SK-N-DZ (cell line): ENCODE measurements at regions not wholly inside any gene's neighbourhood (a gene's known extent, or its start where the extent isn't known, plus 50 kb on each side); places are given as distances from the start of the nearest gene placed in this dataset.

Experiments used
- DNase-seq: peaks from one replicate; pipeline ENCODE4 v3.0.0-alpha.2; 2015; ENCODE audit warnings: low spot score

DNA sequence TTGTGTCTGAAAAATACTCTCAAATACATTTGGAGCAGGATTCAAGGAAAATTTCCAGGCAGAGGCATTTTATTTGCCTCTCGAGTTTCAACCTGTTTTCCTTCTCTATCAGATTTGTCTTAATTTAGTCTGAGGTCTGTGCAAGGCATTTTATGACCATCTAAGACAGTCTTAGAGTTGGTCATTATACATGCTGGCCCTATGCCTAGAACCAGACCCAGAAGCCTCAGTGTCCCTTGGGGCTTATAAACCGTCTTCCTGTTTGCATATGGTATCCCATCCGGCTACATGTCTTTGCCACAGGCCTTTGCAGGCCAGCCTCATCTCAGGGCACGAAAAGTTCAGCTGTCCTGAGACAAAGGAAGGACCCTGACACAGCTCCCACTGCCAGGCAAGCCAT lies 346.1 kb downstream of the SIPA1L2 start:
- DNase-seq: peak; percentile 13

DNA sequence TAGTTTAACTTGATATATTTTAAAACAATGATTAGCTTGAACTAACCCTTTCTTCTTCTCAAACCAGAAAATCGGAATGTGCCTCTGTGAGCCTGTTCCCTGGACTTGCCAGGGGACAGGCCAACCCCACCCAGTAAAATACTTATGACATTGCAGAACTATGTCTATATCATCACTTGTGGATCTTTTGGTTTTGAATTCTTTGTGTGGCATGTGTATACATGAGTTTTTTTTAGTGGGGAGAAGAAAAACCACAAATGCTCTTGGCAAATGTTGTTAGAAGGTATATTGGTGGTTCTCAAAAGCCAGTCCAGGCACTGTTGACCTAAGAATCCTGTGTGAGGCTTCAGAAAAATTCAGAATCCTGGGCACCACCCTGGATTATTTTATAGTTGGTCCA lies 347.4 kb downstream of the SIPA1L2 start:
- DNase-seq: no peak

DNA sequence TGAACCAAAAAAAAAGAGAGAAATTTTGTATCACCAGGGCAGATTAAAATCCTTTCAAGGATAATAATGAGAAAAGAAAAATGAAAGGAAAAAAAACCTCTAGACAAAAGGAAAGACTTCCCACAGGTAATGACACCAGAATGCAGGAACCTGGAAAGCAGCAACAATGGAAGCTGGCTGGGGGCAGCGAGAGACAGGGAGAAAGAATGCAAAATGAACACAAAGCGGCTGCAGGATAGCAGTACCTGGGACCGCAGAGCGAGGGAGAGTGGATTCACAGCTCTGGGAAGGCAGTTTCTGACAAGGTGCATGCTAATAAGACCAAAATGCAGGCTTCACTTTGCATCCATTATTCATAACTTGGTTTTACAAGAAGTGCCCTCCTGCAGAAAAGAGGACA lies 349.0 kb downstream of the SIPA1L2 start:
- DNase-seq: no peak

DNA sequence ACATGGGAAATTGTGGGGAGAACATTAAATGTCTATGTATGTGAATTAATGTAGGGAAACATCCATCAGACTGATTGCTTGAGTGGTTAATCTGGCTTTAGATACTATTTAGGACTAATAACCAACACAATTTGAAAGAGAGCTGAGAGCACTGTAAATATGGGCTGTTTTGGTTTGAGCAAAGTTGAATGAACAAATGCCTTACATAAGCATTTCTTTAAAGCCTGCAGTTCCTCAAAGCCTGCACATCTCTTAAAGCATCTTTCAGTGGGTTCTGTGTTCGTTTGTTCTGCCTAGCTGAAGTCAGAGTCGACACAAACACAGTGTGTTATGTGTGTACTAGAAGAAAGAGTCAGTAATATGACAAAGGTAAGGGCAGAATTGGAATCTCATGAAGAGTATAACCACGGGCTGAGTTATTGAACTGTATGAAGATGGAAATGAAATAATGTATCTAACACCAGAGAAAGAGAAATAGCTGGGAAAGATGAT lies 350.0 kb downstream of the SIPA1L2 start:
- DNase-seq: no peak

DNA sequence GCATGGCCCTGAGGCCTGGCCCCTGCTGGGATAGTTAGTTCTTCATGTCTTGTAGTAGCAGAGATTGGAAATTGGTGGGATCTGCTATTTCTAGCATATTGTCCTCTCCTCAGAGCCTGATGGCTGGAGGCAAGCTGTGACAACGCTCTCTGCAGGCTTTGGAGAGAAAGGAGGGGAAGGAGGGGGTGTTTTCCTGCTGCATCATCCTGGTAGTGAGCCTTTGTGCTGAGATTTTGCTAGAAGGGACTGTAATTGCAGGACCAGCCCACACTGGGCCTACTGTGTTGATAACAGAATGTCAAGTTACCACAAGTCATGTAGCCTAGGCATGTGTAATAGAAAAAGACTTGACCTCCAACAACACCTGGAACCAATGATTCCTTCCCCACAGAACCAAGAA lies 351.0 kb downstream of the SIPA1L2 start:
- no peak for DNase-seq

DNA sequence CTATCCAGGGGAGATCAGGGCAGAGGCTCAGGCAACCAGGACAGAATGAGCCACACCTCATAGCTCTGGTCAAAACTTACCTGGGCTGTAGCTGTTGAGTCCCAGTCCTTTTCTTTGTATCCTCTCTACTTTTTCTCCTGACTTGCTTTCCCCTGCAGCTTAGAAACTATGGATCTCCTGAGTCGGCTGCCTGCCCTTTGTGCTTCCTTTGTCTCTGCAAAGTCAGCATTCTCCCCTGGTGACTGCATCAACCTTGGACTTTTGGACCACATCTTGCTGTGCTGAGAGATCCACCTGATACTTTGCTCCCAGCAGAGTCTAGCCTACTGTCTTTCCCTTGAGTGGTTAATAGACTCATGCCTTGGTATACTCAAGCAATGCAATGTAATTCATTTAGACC lies 353.3 kb downstream of the SIPA1L2 start:
- DNase-seq: no peak

DNA sequence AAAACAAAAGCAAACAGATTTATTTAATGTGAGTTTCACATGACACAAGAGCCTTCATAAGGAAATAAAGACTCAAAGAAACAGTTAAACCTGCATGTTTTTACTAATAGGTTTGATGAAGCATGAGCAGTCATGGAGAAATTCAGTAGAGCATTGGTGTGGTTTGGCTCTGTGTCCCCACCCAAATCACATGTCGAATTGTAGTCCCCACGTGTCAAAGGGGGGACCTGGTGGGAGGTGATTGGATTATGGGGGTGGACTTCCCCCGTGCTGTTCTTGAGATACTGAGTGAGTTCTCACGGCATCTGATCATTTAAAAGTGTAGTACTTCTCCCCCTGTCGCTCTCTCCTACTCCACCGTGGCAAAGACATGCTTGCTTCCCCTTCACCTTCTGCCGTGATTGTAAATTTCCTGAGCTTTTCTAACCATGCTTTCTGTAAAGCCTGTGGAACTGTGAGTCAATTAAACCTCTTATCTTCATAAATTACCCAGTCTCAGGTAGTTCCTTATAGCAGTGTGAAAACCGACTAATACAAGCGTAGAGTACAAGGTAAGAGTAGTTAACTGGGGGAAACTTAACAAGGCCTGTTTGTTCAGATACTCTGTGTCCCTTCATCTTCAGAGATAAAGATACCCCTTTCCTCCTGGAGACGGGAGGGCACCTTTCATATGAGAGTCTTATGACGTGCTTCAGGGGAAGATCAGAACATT lies 354.8 kb downstream of the SIPA1L2 start:
- DNase-seq: no peak

DNA sequence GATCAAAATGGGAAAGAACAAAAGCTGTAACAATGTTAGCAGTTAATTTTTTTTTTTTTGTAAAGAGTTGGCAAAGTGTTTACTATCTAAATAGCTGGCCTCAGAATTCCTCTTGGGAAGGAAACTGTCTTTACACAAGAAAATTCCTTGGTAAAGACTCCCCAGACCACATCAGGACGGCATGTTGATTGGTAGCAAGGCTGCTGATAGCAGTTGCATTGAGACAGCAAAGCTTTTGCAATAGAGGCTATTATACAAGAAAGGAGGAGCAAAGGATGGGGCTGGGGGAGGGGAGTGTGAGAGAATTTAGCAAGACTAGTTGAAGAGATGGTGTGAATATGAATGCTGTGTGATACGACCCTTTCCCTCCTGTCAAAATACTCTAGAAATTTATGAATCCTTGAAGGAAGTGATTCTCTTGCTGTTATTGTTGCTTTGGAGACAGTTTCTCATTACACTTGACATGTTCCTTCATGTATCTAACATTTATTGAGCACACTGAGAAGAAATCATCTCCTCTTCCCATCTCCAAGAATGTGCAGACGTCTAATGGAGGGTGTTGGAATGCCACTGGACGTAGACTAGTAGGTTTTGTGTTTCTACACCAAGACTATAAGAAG lies 355.6 kb downstream of the SIPA1L2 start:
- no peak for DNase-seq

DNA sequence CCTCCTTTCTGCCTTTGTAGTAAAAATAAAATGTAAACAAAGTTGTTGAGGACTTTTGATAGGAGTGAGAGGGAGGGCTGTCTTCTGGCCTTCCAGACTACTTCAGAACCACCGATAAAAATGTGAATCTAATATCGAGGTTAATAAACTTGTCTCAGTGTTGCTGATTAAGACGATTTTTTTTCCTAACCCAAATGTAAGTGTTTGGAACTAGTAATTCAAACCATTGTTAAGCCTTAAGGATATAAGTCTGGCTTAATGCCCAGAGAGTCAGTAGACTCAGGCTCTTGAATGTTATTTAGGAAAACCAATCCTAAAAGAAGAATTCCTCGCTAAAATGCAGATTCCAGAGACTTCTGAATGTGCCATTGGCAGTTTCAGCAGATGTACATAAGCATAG lies 356.9 kb downstream of the SIPA1L2 start:
- DNase-seq: no peak

DNA sequence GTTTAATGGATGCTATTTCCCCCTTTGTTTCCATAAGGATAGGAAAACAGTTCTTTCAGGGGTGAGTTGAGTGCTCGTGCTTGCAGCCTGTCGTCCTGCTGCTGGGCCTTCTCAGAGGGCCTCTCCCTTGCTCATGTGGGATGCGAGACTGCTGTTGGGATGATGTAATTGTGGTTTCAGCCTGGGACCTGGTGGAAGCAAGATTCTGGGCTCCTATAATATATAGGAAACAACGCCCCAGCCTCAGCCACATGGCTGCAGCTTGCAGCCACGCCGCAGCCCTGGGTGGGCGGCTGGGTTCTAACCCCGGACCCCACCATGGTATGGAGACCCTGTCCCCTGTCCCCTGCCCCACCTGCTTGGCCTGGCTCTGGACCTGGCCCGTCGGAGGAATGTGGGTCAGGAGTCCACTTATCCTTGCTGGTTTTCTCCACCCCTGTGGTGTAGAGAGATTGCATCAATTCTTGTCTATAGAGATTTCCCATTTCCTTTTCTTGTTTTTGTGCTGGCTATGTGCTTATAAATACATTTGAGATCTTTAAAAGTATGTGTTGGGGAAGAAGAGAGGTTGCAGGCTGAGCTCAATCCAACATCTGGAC lies 357.8 kb downstream of the SIPA1L2 start:
- DNase-seq: no peak

DNA sequence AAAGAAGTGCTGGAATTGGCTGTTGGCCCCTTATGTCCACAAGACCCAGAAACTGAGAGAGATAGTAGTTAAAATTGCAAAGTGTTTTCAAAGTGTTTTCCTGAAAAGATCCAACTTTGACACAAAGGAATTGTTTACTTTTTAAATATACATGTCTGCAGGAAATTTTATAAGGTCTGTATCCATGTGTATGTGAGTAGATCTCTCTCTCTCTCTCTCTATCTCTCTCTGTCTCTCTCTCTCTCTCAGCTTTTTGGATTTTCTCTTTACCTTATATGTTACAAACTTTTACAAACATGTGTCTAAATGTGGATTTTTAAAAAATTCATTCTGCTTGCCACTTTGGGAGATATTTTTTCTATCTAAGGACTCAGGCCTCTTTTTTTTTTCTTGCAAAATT lies 358.6 kb downstream of the SIPA1L2 start:
- DNase-seq: no peak

DNA sequence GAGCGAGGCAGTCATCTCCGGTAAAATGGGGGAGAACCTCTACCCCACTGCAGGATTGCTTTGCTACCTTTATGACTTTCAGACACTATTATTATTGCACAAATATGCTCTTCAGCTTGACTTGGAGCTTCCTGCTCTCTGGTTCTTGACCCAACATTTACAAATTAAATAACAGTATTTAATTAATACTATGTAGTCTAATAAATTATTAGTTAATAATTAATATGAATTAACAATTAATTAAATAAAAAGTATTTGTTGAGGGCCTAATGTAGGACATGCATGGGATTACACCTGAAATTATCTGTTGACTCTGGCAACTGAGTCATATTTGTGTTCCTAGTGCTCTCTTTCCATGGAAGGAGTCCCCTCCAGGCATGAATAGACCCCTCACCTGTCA lies 359.9 kb downstream of the SIPA1L2 start:
- DNase-seq: no peak

DNA sequence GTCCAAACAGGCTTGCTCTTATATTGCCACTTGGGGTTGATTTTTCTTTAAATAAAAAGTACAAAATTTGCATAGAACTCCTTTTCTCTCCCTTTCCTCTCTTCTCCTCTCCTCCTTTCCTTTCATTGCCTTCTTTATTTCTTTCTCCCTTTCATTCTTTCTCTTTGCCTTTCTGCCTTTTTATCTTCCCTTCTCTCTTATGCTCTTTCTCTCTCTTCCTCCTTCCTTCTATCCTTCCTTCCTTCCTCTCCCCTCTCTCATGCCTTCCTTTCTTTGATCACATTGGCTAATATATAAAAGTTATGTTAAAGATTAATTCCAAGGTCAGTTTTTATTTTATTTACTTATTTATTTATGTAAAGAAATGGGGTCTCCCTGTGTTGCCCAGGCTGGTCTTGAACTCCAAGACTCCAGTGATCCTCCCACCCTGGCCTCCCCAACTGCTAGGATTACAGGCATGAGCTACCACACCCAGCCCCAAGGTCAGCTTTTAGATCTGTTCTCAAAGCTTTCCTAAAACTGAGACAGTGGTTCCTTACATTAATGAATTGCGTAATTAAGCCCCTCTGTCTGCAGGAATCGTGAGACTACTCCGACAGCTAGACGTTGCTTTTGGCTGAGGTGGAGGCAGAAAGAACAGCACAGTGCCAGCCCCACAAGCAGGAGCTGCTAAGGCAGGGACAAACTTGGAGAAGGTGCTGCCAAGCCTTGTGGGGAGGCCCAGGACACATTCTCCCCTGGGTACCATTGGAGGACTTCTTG lies 361.9 kb downstream of the SIPA1L2 start:
- no peak for DNase-seq

DNA sequence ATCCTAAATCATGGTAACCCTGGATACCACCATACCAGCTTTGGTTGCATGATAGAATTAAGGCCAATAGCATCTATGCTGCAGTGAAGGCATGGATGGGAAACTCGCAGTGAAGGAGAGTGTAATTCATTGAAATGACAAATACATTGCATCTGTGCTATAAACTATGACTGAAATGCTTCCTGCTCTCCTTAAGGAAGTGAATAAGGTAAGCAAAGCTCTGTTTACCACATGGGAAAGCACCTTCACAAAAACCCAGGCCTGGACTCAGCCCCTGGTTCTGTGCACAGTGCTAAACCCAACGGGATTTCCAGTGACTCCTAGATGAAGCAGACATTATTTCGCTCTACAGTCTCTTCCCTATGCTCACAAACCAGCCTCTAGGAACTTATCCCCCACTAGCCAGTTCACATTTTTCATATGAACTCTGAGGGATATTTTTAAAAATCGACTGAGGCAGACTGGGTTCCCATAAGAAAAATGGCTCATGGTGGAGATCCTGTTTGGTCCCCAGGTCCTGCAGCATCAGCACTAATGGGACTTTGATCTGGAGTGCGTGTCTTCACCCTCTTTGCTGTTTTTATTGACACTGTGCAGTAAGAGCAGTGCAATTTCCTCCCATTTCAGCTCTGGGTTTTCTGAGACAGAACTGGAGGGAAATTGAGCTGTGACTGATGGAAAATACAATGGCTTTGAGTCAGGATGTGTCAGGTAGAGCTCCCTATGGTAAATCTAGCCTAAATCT lies 362.7 kb downstream of the SIPA1L2 start:
- DNase-seq: no peak

DNA sequence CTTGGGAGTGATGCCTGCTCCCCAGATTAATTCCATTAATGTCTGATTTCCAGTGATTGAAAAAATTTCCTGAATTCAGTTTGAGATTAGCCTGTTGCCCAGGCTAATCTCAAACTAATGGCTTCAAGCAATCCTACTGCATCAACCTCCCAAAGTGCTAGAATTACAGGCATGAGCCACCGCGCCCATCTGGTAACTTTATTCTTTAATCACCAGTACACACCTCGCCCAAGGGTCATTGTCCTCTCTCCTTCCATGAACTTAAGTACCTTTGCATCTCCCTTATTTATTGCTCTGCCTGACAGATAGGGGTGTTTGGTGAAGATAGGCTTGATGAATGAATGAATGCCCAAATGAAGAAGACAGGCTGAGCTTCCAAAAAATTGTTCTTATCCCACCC lies 366.5 kb downstream of the SIPA1L2 start:
- no peak for DNase-seq

DNA sequence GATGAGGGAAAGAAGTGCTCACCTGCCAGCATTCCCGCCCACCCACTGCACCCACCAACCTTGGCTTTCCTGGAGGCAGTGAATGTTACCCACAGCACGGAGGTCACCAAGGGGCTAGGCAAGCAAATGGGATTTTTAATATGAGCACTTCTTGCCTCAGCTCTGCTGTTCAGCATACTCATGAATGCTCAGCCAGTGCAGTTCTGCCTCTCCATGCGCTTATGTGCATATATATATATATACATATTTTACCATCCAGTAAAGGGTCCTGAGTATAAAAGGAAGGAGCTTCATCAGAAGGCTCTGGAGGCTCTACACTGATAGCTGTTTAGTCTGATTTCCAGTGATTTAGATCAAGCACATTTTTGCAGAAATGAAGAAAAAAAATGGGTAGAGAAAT lies 366.9 kb downstream of the SIPA1L2 start:
- no peak for DNase-seq

DNA sequence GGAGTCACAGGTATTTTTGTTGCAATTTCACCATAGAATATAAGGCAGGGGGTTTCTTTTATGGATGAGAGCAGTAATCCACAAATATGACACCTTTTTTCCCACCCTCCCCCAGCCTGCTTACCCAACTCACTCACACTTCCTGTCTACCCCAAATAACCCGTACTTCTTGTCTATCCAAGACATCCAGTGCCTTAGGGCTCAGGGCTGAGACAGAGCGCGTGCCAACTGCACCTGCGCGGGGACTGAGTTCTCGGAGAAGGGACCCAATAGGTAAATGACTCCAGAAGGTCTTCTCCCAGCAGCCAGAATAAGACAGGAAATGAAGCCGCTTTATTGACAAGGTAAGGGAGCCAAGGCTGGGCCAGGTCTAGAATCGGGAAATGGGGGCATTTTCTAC lies 369.1 kb downstream of the SIPA1L2 start:
- no peak for DNase-seq

DNA sequence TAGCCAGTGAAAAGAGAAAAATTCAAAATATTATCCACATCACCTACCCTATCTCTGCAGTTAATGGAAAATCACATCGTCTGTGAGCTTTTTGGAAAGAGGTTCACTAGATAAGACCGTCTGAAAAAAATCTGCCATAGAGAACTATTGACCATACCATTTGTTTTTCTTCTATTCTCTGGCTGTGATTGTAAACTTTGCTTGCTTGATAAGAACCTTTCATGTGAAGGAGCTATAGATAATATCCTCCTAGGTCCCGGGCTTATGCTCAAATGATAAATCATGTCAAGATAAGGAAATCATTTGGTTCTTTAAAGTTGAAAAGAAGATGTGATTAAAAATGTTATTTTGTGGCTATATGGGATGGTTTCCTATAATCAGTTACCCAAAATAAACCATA lies 369.9 kb downstream of the SIPA1L2 start:
- DNase-seq: no peak

DNA sequence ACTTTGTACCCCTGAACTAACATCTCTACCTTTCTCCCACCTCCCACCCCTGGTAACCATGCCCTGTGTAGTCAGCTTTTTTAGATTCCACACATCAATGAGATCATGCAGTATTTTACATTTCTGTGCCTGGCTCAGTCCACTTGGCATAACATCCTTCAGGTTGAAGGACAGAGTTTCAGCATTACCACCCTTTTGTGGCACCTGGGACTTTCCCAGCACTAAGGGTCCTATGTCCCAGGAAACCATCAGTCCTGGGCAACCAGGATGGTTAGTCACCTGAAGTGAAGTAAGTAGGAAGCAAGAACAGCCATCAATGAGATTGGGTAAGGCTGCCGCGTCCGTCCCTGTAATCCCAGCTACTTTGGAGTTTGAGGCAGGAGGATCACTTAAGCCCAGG lies 370.6 kb downstream of the SIPA1L2 start:
- no peak for DNase-seq

DNA sequence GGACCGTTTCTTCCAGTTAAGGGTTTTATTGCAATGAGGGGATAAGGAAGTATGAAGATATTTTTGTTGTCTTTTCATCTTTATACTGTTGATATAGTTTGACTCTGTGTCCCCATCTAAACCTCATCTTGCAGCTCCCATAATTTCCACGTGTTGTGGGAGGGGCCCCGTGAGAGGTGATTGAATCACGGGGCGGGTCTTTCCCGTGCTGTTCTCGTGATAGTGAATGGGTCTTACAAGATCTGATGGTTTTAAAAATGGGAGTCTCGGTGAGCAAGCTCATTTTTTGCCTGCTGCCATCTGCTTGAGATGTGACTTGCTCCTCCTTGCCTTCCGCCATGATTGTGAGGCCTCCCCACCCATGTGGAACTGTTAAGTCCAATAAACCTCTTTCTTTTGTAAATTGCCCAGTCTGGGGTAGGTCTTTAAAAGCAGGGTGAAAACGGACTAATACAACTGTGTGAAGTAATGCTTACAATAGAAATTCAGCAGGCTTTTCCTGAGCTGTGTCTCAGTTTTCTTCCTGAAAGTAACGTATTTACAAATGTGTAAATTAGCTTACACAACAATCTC lies 377.3 kb downstream of the SIPA1L2 start:
- DNase-seq: no peak

DNA sequence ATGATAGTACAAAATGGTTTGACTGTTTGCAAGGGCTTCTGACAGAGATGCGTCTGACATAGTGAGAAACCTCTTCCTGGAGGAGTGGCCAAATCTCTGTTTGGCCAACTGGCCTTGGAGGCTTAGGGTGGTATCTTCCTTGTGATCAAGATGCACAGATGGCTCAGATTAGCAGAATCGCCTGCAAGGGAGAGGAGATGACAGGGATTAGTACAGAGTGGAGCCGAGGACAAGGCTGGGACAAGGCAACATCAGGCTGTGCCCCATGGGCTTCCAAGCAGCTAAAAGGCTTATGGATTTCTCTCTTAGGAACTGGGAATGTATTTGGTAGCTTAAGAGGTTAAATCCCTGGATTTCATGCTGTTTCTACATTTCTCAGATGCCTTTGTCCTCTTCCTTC lies 379.1 kb downstream of the SIPA1L2 start:
- peak; percentile 30 for DNase-seq
